Endothelial cell of umbilical vein (primary cell): ENCODE measurements at regions not wholly inside any gene's neighbourhood (a gene's known extent, or its start where the extent isn't known, plus 50 kb on each side); places are given as distances from the start of the nearest gene placed in this dataset.

Experiments
- BruUV-seq: library from RNA; stranded (reverse); fragments of 400-500 nt; replicated peaks from 2 replicates; lab custom pipeline; 2021; lab: Mats Ljungman, UMichigan
- CTCF ChIA-PET: fragments of 300-600, 350-600 bp; sonication (Branson Sonifier 250); formaldehyde crosslinking; loops from one replicate; lab custom pipeline; 2021; ENCODE audit warnings: antibody characterized with exemption, inconsistent platforms; lab: Charles Lee
- POLR2A ChIA-PET: fragments of 300-600, 350-600 bp; sonication (Branson Sonifier 250); formaldehyde crosslinking; loops from one replicate; lab custom pipeline; 2021; ENCODE audit warnings: antibody characterized with exemption, inconsistent platforms; lab: Charles Lee
- DNase-seq: peaks from one replicate; pipeline ENCODE4 v3.0.0-alpha.2; 2011; ENCODE audit warnings: low read depth, low spot score
- FAIRE-seq: peaks from 2 replicates; lab custom pipeline; 2011; peaks lifted over from hg19 to GRCh38; lab: Jason Lieb, UNC
- H2AFZ ChIP-seq: 2 replicates; pipeline ENCODE4 v1.6.0; 2012; ENCODE audit warnings: low read depth, low read length, control low read depth, inconsistent platforms
- H3K27ac ChIP-seq: 2 replicates; pipeline ENCODE4 v1.5.1; 2011; ENCODE audit warnings: low read depth, mild to moderate bottlenecking, control low read depth, low read length, moderate library complexity; ENCODE audit not compliant: insufficient read depth
- H3K27me3 ChIP-seq, 2 experiments: 2 replicates each; pipeline versions ENCODE4 v1.6.0 to v1.6.1; 2011; ENCODE audit warnings: low read length in 2 of 2, mixed read lengths in 1 of 2; ENCODE audit not compliant: control insufficient read depth in 2 of 2, insufficient read depth in 2 of 2
- H3K36me3 ChIP-seq, 2 experiments: 2 replicates in 1 of 2; 3 replicates in 1 of 2; pipeline ENCODE4 v1.5.1; 2011; ENCODE audit warnings: low read length in 2 of 2, mild to moderate bottlenecking in 1 of 2, moderate library complexity in 1 of 2; ENCODE audit not compliant: control insufficient read depth in 2 of 2, insufficient read depth in 2 of 2; ENCODE audit errors: extremely low read depth in 1 of 2
- H3K4me1 ChIP-seq: 3 replicates; pipeline ENCODE4 v1.5.1; 2011; ENCODE audit warnings: mild to moderate bottlenecking, low read length; ENCODE audit not compliant: control insufficient read depth, insufficient read depth; ENCODE audit errors: extremely low read depth
- H3K4me2 ChIP-seq: 2 replicates; pipeline ENCODE4 v1.6.1; 2011; ENCODE audit warnings: low read length, control low read depth, mixed read lengths; ENCODE audit not compliant: insufficient read depth
- H3K4me3 ChIP-seq, 3 experiments: fragments of 200-600 bp in 1 of 3; sonication (generic), shearing (Covaris generic) in 1 of 3; replicated peaks in 1 of 3; 2 replicates each; pipeline ENCODE4 v1.5.1; 2011 to 2016; ENCODE audit warnings: control low read depth in 3 of 3, low read length in 3 of 3, mild to moderate bottlenecking in 2 of 3, inconsistent platforms in 1 of 3, low read depth in 1 of 3, moderate library complexity in 1 of 3; ENCODE audit not compliant: insufficient read depth in 1 of 3
- H3K79me2 ChIP-seq: 2 replicates; pipeline ENCODE4 v1.6.0; 2012; ENCODE audit warnings: low read length, inconsistent platforms; ENCODE audit not compliant: control insufficient read depth, insufficient read depth
- H3K9ac ChIP-seq: replicated peaks from 2 replicates; pipeline ENCODE3; 2011; ENCODE audit warnings: low read length, control low read depth; ENCODE audit not compliant: insufficient read depth; ENCODE audit errors: extremely low read depth
- H3K9me1 ChIP-seq: replicated peaks from 3 replicates; pipeline ENCODE4 v1.6.0; 2011; ENCODE audit warnings: mild to moderate bottlenecking, low read length; ENCODE audit not compliant: control insufficient read depth, insufficient read depth; ENCODE audit errors: extremely low read depth
- H3K9me3 ChIP-seq: replicated peaks from 2 replicates; pipeline ENCODE4 v1.5.1; 2012; ENCODE audit warnings: low read length, inconsistent platforms; ENCODE audit not compliant: control insufficient read depth, insufficient read depth
- H4K20me1 ChIP-seq: replicated peaks from 2 replicates; pipeline ENCODE3; 2011; ENCODE audit warnings: mild to moderate bottlenecking, low read length; ENCODE audit not compliant: control insufficient read depth, insufficient read depth; ENCODE audit errors: extremely low read depth
- CTCF ChIP-seq, 2 donors: IDR thresholded peaks; 1 replicate in 1 of 2; 2 replicates in 1 of 2; pipeline ENCODE4 v1.5.1; 2011; ENCODE audit warnings: low read length in 2 of 2, mild to moderate bottlenecking in 2 of 2, moderate library complexity in 2 of 2, control low read depth in 1 of 2, inconsistent platforms in 1 of 2, low read depth in 1 of 2; ENCODE audit not compliant: insufficient read depth in 1 of 2; ENCODE audit errors: extremely low read depth in 1 of 2
- EZH2 ChIP-seq: IDR thresholded peaks from 2 replicates; pipeline ENCODE4 v1.6.1; 2012; ENCODE audit warnings: borderline replicate concordance, low read depth, mild to moderate bottlenecking, moderate library complexity, low read length, inconsistent platforms; ENCODE audit not compliant: severe bottlenecking
- FOS ChIP-seq: IDR thresholded peaks from 2 replicates; pipeline ENCODE4 v1.6.1; 2011; ENCODE audit warnings: mild to moderate bottlenecking, low read length, moderate library complexity, borderline replicate concordance; ENCODE audit not compliant: insufficient read depth
- GATA2 ChIP-seq: IDR thresholded peaks from 2 replicates; pipeline ENCODE4 v1.7.0; 2011; ENCODE audit warnings: low read depth, mild to moderate bottlenecking, moderate library complexity, mixed read lengths, low read length; ENCODE audit not compliant: insufficient read length, insufficient read depth
- JUN ChIP-seq: IDR thresholded peaks from 2 replicates; pipeline ENCODE4 v1.6.1; 2011; ENCODE audit warnings: borderline replicate concordance, low read depth; ENCODE audit not compliant: insufficient read length, insufficient read depth
- MYC ChIP-seq: IDR thresholded peaks from one replicate; pipeline ENCODE4 v1.6.1; 2011; ENCODE audit warnings: mild to moderate bottlenecking, low read depth, low read length
- POLR2A ChIP-seq: IDR thresholded peaks from 2 replicates; pipeline ENCODE4 v1.6.1; 2012; ENCODE audit warnings: low read depth, mild to moderate bottlenecking, control low read depth, low read length
- POLR2AphosphoS5 ChIP-seq: IDR thresholded peaks from 2 replicates; pipeline ENCODE4 v1.6.1; 2012; ENCODE audit warnings: low read depth, mild to moderate bottlenecking, control low read depth, low read length, moderate library complexity; ENCODE audit not compliant: insufficient read depth
- dilution Hi-C: fragments of 300-500 bp; cut with MboI; formaldehyde crosslinking; loops from one replicate; pipeline ENCODE4 v1.15.0; 2019; ENCODE audit warnings: low sequenced_read_pairs; ENCODE audit not compliant: extremely low pct_ligation_motif_present
- intact Hi-C: fragments of 100-400 bp; cut with micrococcal nuclease; formaldehyde crosslinking; loops from one replicate; pipeline ENCODE4 v1.10.0; 2022
- TF ChIP-seq, protein P1 (sequence below): IDR thresholded peaks from 2 replicates; pipeline ENCODE4 v1.6.1; 2011; ENCODE audit not compliant: insufficient read depth, insufficient read length

GRCh38 chr11:116513278-116513823, 259.4 kb downstream of the BUD13 start:
- Histone ChIP-seq H2AFZ (no peak overlapping the region), H3K9ac (no peak overlapping the region), H3K36me3 (no peaks in the 10 kb centered on the region), H3K27ac (no peak overlapping the region), H3K4me3 (no peak overlapping the region), H3K79me2 (no peaks in the 10 kb centered on the region), H3K4me1 (no peaks in the 10 kb centered on the region), H3K27me3 (peaks cover 0 to 7% of the 10 kb centered on the region in 2 experiments), H3K9me3 (no peaks in the 10 kb centered on the region), H3K4me2 (no peak overlapping the region), H4K20me1 (no peaks in the 10 kb centered on the region), H3K9me1 (no peaks in the 10 kb centered on the region)
- DNase-seq (no peak), FAIRE-seq (no peak)
- no TSS peak for BruUV-seq
- dilution Hi-C loops (no loop called here), intact Hi-C loops (no loop called here)
- ChIA-PET POLR2A (interaction anchor here (1.0 kb wide), 1 partner anchor 128 kb away, joined by 5 read pairs; no protein-coding TSS in a partner anchor), CTCF (interaction anchor here (0.6 to 6.0 kb wide), 54 partner anchors 9 to 1232 kb away, joined by 3 to 350 read pairs (median 5); no protein-coding TSS in a partner anchor)
- no peak for TF ChIP-seq POLR2A
- TF ChIP-seq, protein P1, sequence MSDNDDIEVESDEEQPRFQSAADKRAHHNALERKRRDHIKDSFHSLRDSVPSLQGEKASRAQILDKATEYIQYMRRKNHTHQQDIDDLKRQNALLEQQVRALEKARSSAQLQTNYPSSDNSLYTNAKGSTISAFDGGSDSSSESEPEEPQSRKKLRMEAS = no peak

- H3K4me3 ChIP-seq = no peak overlapping the region
- H3K27ac ChIP-seq = no peak overlapping the region
- H2AFZ ChIP-seq = no peak overlapping the region
- no TSS peak for BruUV-seq
- no peaks in the 10 kb centered on the region for H3K9me1 ChIP-seq
- no peaks in the 10 kb centered on the region for H3K36me3 ChIP-seq
- H3K9me3 ChIP-seq = no peaks in the 10 kb centered on the region
- dilution Hi-C loops (no loop called here), intact Hi-C loops (no loop called here)
- H4K20me1 ChIP-seq = no peaks in the 10 kb centered on the region
- no peak for DNase-seq
- peaks cover 0 to 7% of the 10 kb centered on the region in 2 experiments for H3K27me3 ChIP-seq
- H3K4me2 ChIP-seq = no peak overlapping the region
- POLR2A ChIA-PET = no interaction called here
- no peaks in the 10 kb centered on the region for H3K79me2 ChIP-seq
- no peak overlapping the region for H3K9ac ChIP-seq
- TF ChIP-seq POLR2A (no peak), GATA2 (no peak), CTCF (IDR thresholded peaks at IDR 0.05; ENCODE audit: extremely low read depth in 1 of 2, insufficient read depth in 1 of 2, low read depth in 1 of 2, low read length in 2 of 2) (no peak), MYC (no peak), JUN (no peak), POLR2AphosphoS5 (no peak), FOS (no peak), EZH2 (no peak)
- TF ChIP-seq, protein P1 = no peak
- no peaks in the 10 kb centered on the region for H3K4me1 ChIP-seq
- FAIRE-seq = no peak
- CTCF ChIA-PET = interaction anchor here (1.0 to 6.0 kb wide), 13 partner anchors 9 to 183 kb away, joined by 3 to 350 read pairs (median 8); no protein-coding TSS in a partner anchor
These were observed 259.9 kb downstream of the BUD13 start for GRCh38 chr11:116512841-116513240.
